A673 (cell line): ENCODE measurements at regions not wholly inside any gene's neighbourhood (a gene's known extent, or its start where the extent isn't known, plus 50 kb on each side); places are given as distances from the start of the nearest gene placed in this dataset.

Experiments used
- CTCF ChIP-seq: fragments of 300-800, 200-600 bp; sonication (generic); conservative IDR thresholded peaks from 2 replicates; pipeline ENCODE4 v1.5.1; 2017; ENCODE audit warnings: low read depth, mild to moderate bottlenecking, antibody characterized with exemption, low read length, moderate library complexity, mixed read lengths
- EZH2 ChIP-seq: fragments of 200-600 bp; sonication (generic); IDR thresholded peaks from 2 replicates; pipeline ENCODE4 v1.6.1; 2017; ENCODE audit warnings: borderline replicate concordance, low read depth, mild to moderate bottlenecking, mixed read lengths, antibody characterized with exemption, low read length; ENCODE audit not compliant: poor library complexity, severe bottlenecking

GRCh38 chr5:30608501-30608900 lies 585.0 kb upstream of the CDH6 start:
- no peak for TF ChIP-seq CTCF
- TF ChIP-seq EZH2 = no peak
